ENCODE measurements at regions not wholly inside any gene's neighbourhood (a gene's known extent, or its start where the extent isn't known, plus 50 kb on each side); places are given as distances from the start of the nearest gene placed in this dataset.

DNA sequence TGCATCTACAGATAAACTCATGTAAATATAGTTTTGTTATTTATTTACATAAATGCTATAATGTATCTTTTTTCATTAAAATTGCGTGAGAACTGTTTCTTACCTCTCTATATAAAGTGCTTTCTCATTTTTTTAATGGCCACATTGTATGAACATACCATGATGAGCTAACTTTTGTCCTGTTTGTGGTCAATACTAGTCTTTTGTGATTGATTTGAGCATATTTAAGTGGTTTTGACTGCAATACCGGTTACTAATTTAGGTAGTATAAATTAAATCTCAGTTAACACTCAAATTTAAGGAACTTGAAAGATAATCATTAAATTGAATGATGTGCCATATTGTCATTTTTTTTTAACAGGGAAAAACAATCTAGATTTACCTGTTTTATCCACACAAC is 108.2 kb downstream of the HAUS1 start:
- Histone ChIP-seq H3K9me3 (ENCODE audit: low read depth, low read length) (no peaks in the 10 kb centered on the region), H3K36me3 (ENCODE audit: insufficient read depth, low read length) (peaks cover 8% of the 10 kb centered on the region), H3K4me1 (ENCODE audit: insufficient read depth, low read length) (peaks cover 5% of the 10 kb centered on the region), H3K79me2 (ENCODE audit: insufficient read depth, low read length) (peaks cover 85% of the 10 kb centered on the region), H3K4me2 (ENCODE audit: insufficient read depth, low read length) (no peak overlapping the region), H4K20me1 (ENCODE audit: insufficient read depth, low read length) (peaks cover 29% of the 10 kb centered on the region), H3K4me3 (ENCODE audit: insufficient read depth, low read length) (no peak overlapping the region), H3K27ac (ENCODE audit: low read depth, low read length) (no peak overlapping the region), H2AFZ (ENCODE audit: low read length) (no peak overlapping the region), H3K27me3 (ENCODE audit: insufficient read depth, low read length) (no peaks in the 10 kb centered on the region)
- TF ChIP-seq, protein P1, sequence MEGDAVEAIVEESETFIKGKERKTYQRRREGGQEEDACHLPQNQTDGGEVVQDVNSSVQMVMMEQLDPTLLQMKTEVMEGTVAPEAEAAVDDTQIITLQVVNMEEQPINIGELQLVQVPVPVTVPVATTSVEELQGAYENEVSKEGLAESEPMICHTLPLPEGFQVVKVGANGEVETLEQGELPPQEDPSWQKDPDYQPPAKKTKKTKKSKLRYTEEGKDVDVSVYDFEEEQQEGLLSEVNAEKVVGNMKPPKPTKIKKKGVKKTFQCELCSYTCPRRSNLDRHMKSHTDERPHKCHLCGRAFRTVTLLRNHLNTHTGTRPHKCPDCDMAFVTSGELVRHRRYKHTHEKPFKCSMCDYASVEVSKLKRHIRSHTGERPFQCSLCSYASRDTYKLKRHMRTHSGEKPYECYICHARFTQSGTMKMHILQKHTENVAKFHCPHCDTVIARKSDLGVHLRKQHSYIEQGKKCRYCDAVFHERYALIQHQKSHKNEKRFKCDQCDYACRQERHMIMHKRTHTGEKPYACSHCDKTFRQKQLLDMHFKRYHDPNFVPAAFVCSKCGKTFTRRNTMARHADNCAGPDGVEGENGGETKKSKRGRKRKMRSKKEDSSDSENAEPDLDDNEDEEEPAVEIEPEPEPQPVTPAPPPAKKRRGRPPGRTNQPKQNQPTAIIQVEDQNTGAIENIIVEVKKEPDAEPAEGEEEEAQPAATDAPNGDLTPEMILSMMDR (IDR thresholded peaks at IDR 0.05; ENCODE audit: extremely low read depth, low read depth, low read length) = no peak
- no peak for DNase-seq (ENCODE audit: insufficient read length, low spot score, missing footprints)

DNA sequence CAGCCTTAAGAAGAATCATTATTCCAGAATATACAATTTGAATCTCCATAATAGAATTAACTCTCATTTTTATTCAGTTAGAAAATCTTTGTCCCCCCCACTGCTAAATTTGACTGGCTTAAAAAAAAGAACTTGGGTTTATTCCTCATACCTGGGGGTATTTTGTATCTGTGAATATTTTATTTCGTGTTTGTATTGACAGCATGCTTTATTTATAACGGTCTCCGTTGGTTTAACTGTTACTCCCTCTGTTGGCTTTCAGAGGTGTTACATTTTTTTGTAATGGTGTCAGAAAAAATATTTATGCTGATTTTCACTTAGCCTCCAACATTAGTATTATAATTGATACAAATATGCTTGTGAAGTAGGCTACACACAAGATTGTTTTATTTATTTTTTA is 109.1 kb downstream of the HAUS1 start:
- H3K4me3 ChIP-seq (ENCODE audit: insufficient read depth, low read length) = no peak overlapping the region
- no peak overlapping the region for H3K27ac ChIP-seq (ENCODE audit: low read depth, low read length)
- peaks cover 8% of the 10 kb centered on the region for H3K36me3 ChIP-seq (ENCODE audit: insufficient read depth, low read length)
- DNase-seq (ENCODE audit: insufficient read length, low spot score, missing footprints) = no peak
- no peak overlapping the region for H2AFZ ChIP-seq (ENCODE audit: low read length)
- no peaks in the 10 kb centered on the region for H3K27me3 ChIP-seq (ENCODE audit: insufficient read depth, low read length)
- peaks cover 83% of the 10 kb centered on the region for H3K79me2 ChIP-seq (ENCODE audit: insufficient read depth, low read length)
- no peak overlapping the region for H3K4me2 ChIP-seq (ENCODE audit: insufficient read depth, low read length)
- TF ChIP-seq, protein P1 (IDR thresholded peaks at IDR 0.05; ENCODE audit: extremely low read depth, low read depth, low read length) = peak; percentile 35
- peaks cover 5% of the 10 kb centered on the region for H3K4me1 ChIP-seq (ENCODE audit: insufficient read depth, low read length)
- H3K9me3 ChIP-seq (ENCODE audit: low read depth, low read length) = no peaks in the 10 kb centered on the region
- peaks cover 23% of the 10 kb centered on the region for H4K20me1 ChIP-seq (ENCODE audit: insufficient read depth, low read length)

DNA sequence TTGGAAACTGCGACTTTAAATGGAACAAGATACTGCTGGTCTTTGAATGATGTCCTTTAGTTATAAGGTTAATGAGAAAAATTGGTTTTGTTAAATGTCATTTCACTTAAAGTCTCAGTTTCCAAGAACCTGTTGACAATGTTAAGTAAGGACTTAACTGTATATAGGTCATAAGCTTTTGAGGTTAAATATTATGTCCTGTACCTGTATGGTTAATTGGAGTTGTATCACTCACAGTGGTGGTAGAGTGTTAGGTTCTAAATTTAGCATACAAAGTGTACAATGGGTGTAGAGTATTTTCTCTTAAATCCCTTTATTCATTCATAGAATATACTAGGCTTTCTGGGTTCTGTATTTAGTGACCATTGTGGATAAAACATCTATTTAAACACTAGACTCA is 110.2 kb downstream of the HAUS1 start:
- no peak for DNase-seq (ENCODE audit: insufficient read length, low spot score, missing footprints)
- no peak overlapping the region for H3K4me2 ChIP-seq (ENCODE audit: insufficient read depth, low read length)
- H3K9me3 ChIP-seq (ENCODE audit: low read depth, low read length) = no peaks in the 10 kb centered on the region
- no peak overlapping the region for H3K27ac ChIP-seq (ENCODE audit: low read depth, low read length)
- peaks cover 23% of the 10 kb centered on the region for H4K20me1 ChIP-seq (ENCODE audit: insufficient read depth, low read length)
- H2AFZ ChIP-seq (ENCODE audit: low read length) = no peak overlapping the region
- TF ChIP-seq, protein P1 (IDR thresholded peaks at IDR 0.05; ENCODE audit: extremely low read depth, low read depth, low read length) = no peak
- no peak overlapping the region for H3K4me3 ChIP-seq (ENCODE audit: insufficient read depth, low read length)
- H3K79me2 ChIP-seq (ENCODE audit: insufficient read depth, low read length) = peaks cover 81% of the 10 kb centered on the region
- H3K4me1 ChIP-seq (ENCODE audit: insufficient read depth, low read length) = peaks cover 5% of the 10 kb centered on the region
- peaks cover 8% of the 10 kb centered on the region for H3K36me3 ChIP-seq (ENCODE audit: insufficient read depth, low read length)
- no peaks in the 10 kb centered on the region for H3K27me3 ChIP-seq (ENCODE audit: insufficient read depth, low read length)

DNA sequence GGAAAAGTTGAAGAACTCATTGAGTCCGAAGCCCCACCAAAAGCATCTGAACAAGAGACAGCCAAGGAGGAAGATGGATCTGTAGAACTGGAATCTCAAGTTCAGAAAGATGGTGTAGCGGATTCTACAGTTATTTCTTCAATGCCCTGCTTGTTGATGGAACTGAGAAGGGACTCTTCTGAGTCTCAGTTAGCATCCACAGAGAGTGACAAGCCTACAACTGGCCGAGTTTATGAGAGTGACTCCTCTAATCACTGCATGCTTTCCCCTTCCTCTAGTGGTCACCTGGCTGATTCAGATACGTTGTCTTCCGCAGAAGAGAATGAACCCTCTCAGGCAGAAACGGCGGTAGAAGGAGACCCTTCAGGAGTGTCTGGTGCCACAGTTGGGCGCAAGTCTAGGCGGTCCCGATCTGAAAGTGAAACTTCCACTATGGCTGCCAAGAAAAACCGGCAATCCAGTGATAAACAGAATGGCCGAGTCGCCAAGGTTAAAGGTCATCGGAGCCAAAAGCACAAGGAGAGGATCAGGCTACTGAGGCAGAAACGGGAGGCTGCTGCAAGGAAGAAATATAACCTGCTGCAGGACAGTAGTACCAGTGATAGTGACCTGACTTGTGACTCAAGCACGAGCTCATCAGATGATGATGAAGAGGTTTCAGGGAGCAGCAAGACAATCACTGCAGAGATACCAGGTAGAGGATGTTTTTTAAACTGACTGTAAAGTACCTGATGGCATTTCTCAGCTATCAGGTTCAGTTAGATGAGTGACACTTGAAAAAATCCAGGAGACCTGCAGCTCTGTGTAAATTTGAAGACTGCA is 111.9 kb downstream of the HAUS1 start:
- Histone ChIP-seq H3K79me2 (ENCODE audit: insufficient read depth, low read length) (peaks cover 75% of the 10 kb centered on the region), H4K20me1 (ENCODE audit: insufficient read depth, low read length) (peaks cover 25% of the 10 kb centered on the region), H3K36me3 (ENCODE audit: insufficient read depth, low read length) (peaks cover 8% of the 10 kb centered on the region), H2AFZ (ENCODE audit: low read length) (no peak overlapping the region), H3K4me2 (ENCODE audit: insufficient read depth, low read length) (no peak overlapping the region), H3K9me3 (ENCODE audit: low read depth, low read length) (no peaks in the 10 kb centered on the region), H3K27me3 (ENCODE audit: insufficient read depth, low read length) (no peaks in the 10 kb centered on the region), H3K4me1 (ENCODE audit: insufficient read depth, low read length) (peaks cover 19% of the 10 kb centered on the region), H3K4me3 (ENCODE audit: insufficient read depth, low read length) (no peak overlapping the region), H3K27ac (ENCODE audit: low read depth, low read length) (no peak overlapping the region)
- TF ChIP-seq, protein P1 (IDR thresholded peaks at IDR 0.05; ENCODE audit: extremely low read depth, low read depth, low read length) = no peak
- DNase-seq (ENCODE audit: insufficient read length, low spot score, missing footprints) = no peak

All from osteoblast (primary cell).